HG03175 (cell line): ENCODE measurements at regions not wholly inside any gene's neighbourhood (a gene's known extent, or its start where the extent isn't known, plus 50 kb on each side); places are given as distances from the start of the nearest gene placed in this dataset.

Source experiments
- ATAC-seq: cut with Tn5 transposase; IDR thresholded peaks from one replicate; pipeline ENCODE4 v1.9.1; 2021; ENCODE audit warnings: mild to moderate bottlenecking, moderate library complexity; ENCODE audit not compliant: unreplicated experiment

GRCh38 chr7:16235147-16236114, 185.9 kb downstream of the CRPPA start:
- ATAC-seq = no peak

DNA sequence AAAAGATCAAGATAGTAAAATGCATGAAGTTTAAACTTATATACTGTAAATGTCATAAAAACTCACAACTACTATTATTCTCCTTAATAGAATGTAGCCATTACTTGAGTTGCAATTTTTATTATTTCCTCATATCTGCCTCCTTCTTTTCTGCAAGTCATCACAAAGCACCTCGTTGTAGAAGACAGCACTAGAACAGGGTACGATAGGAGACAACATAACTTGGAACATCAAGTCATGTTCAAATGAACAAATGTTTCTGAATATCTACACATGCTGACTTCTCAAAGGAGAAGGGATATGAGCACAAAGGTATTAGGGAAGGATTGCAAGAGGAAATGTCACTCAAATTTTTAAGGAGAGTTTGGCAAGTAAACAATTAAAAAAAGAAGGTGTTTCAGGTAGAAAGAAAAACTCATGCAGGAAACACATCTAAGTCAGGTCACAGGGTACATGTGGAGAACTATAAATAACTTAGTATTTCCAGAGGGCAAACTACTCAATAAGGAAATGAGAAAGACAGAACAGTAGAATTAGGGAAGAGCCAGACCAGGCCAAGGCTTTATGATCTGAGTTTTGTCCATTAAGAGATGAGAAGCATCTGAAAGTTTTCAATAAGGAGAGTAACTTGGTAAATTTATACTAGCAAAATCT, 186.7 kb downstream of the CRPPA start:
- ATAC-seq = no peak

DNA sequence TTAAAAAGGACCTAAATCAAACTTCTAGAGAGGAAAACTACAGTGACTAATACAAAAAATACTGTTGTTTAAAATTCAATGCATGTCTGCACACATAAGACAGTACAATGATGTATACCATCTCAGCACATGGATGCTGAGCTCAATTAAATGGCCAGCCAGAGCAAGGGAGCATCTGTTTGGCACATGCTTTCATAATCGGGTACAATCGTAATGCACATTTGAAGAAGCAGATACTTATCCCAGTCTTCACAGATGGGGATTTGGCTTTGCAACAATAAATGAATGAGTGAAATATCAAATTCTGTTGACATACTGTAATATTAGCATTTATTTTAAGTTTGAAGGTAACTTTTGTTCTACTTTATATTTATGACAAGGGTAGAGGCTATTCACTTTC, 187.8 kb downstream of the CRPPA start:
- ATAC-seq = no peak

DNA sequence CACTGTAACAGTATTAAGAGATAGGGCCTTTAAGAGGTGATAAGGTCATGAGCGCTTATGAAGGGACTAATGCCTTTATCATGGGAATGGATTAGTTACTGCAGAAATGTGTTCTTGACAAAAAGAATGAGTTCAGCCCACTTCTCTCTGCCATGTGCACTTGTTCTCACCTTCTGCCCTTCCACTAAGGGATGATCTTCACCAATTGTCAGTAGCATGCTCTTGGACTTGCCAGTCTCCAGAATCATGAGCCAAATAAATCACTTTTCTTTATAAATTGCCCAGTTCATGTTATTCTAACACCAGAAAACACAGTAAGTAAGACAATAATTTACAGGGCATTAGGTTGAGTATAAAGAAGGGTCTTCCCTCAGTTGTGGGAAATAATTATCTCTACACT, 189.1 kb downstream of the CRPPA start:
- ATAC-seq = no peak

DNA sequence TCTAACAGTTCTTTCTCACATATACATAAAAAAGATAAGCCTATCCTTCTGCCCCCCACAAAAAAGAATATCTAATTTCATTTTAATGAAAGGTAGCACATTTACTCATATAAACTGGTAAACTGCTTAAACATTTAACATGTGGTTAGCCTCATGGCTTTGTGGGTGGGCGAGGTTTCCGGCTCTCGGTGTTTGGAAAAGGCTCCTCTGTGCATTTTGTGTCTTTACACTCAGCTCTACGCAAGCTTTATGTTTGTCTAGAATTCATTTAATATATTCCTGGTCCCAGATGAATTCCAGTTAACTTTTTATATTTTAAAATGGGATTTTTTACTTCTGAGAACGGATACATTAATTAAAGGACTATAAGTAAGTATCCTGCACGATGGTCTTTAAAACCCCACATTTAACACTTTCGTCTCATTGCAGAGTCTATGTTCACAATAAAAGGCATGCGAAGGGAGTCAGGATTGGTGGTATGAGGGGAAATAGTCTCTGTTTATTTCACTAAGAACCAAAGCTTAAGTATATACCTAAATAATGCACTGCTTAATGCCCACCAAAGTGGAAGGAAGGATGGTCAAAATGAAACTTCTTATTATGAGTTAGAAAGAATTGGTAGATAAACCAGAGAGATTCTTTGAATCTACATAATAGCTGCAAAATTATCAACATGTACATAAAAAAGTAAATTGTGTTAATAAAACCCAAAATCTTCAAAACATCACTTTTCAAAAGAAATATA, 197.2 kb downstream of the CRPPA start:
- ATAC-seq = no peak

DNA sequence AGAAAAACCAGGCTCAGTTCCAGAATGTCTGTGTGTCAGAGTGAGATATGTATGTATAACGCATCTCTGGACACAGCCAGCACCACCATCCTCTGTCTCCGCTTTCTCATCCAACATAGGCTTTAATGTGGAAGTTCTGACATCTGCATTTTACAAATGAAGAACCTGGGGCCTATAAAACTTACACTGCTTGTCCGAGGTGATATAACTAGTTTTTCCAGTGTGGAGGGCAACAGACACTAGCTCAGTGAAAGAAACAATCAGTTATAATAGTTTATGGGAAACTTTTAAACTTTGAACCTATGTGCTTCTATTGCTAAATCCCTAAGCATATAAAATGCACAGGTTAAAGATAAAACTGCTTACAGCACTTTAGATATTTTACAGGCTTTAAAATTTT, 208.7 kb downstream of the CRPPA start:
- ATAC-seq = no peak

- ATAC-seq = no peak
Measured at GRCh38 chr7:16212032-16212431, 209.3 kb downstream of the CRPPA start.

DNA sequence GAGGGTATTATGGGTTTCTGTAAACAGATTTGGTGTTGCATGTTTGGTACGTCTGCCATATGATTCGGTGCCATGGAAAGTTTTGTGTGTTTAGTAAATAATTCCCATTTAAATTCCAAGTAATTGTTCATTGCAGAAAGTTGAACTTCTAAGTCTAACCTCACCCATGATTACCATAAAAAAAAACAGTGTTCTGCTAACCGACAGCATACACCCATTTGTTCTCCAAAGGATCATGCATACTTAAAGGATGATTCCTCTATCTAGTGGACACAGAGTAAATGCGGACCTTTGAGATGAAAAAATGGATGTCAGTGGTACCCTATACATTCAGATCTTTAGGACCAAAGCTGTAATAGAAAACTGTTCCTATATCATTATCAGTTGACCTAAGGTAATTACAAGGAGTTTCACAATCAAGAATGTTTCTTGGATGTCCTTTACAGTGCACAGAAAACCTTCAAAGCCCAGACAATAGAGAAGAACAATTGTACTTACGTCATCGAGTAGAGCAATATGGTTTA, 209.9 kb downstream of the CRPPA start:
- ATAC-seq = no peak

GRCh38 chr7:16210171-16210570, 211.2 kb downstream of the CRPPA start:
- ATAC-seq = no peak

- no peak for ATAC-seq
Measured at GRCh38 chr7:16207321-16207720, 214.0 kb downstream of the CRPPA start.

GRCh38 chr7:16205466-16205865, 215.9 kb downstream of the CRPPA start:
- ATAC-seq = no peak

DNA sequence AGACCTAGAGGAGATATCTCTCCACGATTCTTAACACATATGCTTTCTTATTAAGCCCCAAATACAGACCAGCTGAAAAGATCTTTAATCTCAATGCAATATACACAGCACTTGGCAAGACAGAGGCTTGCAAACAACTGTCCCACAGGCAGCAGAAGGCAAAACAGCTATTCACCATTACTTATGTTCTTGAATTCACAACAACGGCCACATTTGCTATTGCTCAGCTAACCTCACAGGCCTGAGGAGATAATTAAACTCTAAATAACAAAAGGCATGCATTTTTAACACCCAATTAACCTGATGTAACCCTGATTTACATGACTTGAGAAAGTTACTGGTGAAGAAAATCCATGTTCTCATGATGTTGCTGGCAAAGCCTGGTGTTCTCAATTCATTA, 216.4 kb downstream of the CRPPA start:
- ATAC-seq = no peak

- ATAC-seq = no peak
Measured at GRCh38 chr7:16203065-16203464, 218.3 kb downstream of the CRPPA start.

DNA sequence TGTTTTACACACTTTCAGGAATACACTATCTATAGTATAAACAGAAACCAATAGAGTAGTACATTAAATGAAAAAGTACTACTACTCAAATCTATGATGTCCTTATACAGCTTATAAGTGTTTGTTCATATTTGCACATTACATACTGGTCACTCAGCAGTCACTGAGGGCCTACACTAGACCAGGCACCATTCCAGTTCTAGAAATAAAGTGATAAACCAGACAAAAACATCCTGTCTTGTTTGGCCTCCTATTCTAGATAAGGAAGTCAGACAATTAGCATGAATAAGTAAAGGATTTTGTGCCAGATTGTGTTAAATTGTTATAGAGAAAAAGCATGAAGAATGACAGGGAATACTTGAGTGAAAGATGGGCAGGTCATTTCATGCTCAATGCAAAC, 219.0 kb downstream of the CRPPA start:
- no peak for ATAC-seq

DNA sequence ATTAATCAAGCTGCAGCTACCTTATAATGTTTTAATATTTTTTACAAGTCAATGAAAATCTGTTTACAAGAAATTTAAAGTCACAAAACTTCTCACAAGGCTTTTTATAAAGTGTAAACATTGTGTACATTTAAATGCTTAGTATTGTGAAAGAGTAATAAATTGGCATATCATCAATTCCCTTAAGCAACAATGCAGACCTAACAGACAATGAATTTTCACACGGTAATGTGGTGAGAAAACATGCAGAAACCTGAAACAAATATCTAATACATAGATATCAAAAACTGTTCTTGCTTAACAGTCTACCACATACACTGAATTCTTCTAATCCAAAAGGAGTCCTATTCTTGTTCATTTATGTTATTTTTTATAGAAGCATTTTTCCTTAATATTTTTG, 220.7 kb downstream of the CRPPA start:
- ATAC-seq = no peak

DNA sequence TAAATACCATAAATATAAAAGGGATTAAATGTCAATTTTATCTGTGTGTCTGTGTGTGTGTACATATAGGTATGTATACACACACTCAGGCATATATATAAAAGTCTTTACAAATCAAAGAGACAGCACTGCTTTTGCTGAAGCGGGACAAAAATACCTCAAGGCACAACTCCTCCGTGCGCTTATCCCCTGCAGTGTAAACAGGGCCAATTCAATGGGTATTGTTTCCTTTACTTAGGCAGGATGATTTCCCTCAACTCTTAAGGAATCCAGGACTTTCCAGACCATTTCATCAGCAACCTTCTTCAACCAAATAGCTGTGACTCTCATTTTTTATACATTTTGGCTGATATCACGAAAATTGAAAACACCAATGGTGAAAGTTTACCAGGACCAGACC, 227.7 kb downstream of the CRPPA start:
- no peak for ATAC-seq

- ATAC-seq = no peak
Measured at GRCh38 chr7:16189026-16189715, 232.2 kb downstream of the CRPPA start.

- no peak for ATAC-seq
Measured at GRCh38 chr7:16187131-16187530, 234.2 kb downstream of the CRPPA start.

DNA sequence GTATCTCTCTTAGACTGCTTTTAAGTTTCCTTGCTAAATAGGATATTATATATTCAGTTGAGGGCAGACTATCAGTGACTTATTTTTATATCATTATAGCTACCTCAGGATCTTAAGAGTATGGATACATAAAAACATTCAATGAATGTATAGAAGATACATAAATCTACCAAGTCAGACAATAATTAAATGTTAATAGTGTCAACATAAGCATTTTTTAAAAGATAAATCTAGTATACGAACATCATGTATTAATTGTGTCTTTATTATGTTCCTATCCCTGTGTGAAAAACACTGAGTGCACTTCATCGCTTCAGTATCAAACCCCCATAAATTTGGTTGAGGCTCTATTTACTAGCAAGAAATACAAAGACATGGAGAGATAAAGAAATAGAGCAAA, 242.8 kb downstream of the CRPPA start:
- no peak for ATAC-seq

- ATAC-seq = no peak
Measured at GRCh38 chr7:16178092-16178491, 243.2 kb downstream of the CRPPA start.

GRCh38 chr7:16174253-16174652, 247.1 kb downstream of the CRPPA start:
- no peak for ATAC-seq
